Chondrocyte (in vitro differentiated cells): ENCODE measurements at regions not wholly inside any gene's neighbourhood (a gene's known extent, or its start where the extent isn't known, plus 50 kb on each side); places are given as distances from the start of the nearest gene placed in this dataset.

ENCODE experiments used
- DNase-seq: peaks from one replicate; pipeline ENCODE4 v3.0.0; 2021; ENCODE audit warnings: mixed read lengths, low spot score
- H3K27ac Mint-ChIP-seq: one replicate; pipeline ENCODE4 v1.8.0; 2021; ENCODE audit warnings: mild to moderate bottlenecking, moderate library complexity, mixed read lengths; ENCODE audit not compliant: unreplicated experiment
- H3K27me3 Mint-ChIP-seq: 2 replicates; pipeline ENCODE4 v1.8.0; 2021; ENCODE audit warnings: low read depth, mixed read lengths
- H3K36me3 Mint-ChIP-seq: 2 replicates; pipeline ENCODE4 v1.8.0; 2021; ENCODE audit warnings: low read depth, mixed read lengths
- H3K4me1 Mint-ChIP-seq: 2 replicates; pipeline ENCODE4 v1.8.0; 2021; ENCODE audit warnings: low read depth, mild to moderate bottlenecking, mixed read lengths
- H3K4me3 Mint-ChIP-seq: one replicate; pipeline ENCODE4 v1.8.0; 2021; ENCODE audit warnings: mild to moderate bottlenecking, moderate library complexity, mixed read lengths; ENCODE audit not compliant: unreplicated experiment
- H3K9me3 Mint-ChIP-seq: 2 replicates; pipeline ENCODE4 v1.8.0; 2021; ENCODE audit warnings: low read depth, mixed read lengths
- CTCF ChIP-seq: fragments of 200-600 bp; sonication (generic); IDR thresholded peaks from 2 replicates; pipeline ENCODE4 v1.5.0; 2021; ENCODE audit warnings: antibody characterized with exemption, mild to moderate bottlenecking, moderate library complexity

- no peak for TF ChIP-seq CTCF
- no peak for DNase-seq
- Mint-ChIP-seq H3K36me3 (no peaks in the 10 kb centered on the region), H3K27ac (no peak overlapping the region), H3K4me1 (no peaks in the 10 kb centered on the region), H3K27me3 (no peaks in the 10 kb centered on the region), H3K9me3 (peaks cover 3% of the 10 kb centered on the region), H3K4me3 (no peak overlapping the region)
Measured at GRCh38 chr10:56805022-56805421, 444.0 kb upstream of the ZWINT start.

- Mint-ChIP-seq H3K4me3 (no peak overlapping the region), H3K9me3 (no peaks in the 10 kb centered on the region), H3K27me3 (no peaks in the 10 kb centered on the region), H3K4me1 (no peaks in the 10 kb centered on the region), H3K36me3 (no peaks in the 10 kb centered on the region), H3K27ac (no peak overlapping the region)
- no peak for DNase-seq
- no peak for TF ChIP-seq CTCF
Measured at GRCh38 chr10:56785292-56785691, 424.2 kb upstream of the ZWINT start.

GRCh38 chr10:56782503-56782902 lies 421.4 kb upstream of the ZWINT start:
- Mint-ChIP-seq H3K4me3 (no peak overlapping the region), H3K4me1 (no peaks in the 10 kb centered on the region), H3K27ac (no peak overlapping the region), H3K9me3 (no peaks in the 10 kb centered on the region), H3K27me3 (no peaks in the 10 kb centered on the region), H3K36me3 (no peaks in the 10 kb centered on the region)
- DNase-seq, result no peak
- TF ChIP-seq CTCF, result no peak

GRCh38 chr10:56771343-56771742 lies 410.3 kb upstream of the ZWINT start:
- no peak for DNase-seq
- Mint-ChIP-seq H3K9me3 (peaks cover 25% of the 10 kb centered on the region), H3K4me3 (no peak overlapping the region), H3K27ac (no peak overlapping the region), H3K36me3 (no peaks in the 10 kb centered on the region), H3K27me3 (no peaks in the 10 kb centered on the region), H3K4me1 (no peaks in the 10 kb centered on the region)
- TF ChIP-seq CTCF, result no peak

GRCh38 chr10:56763090-56763489 lies 402.0 kb upstream of the ZWINT start:
- Mint-ChIP-seq H3K4me1 (no peaks in the 10 kb centered on the region), H3K27ac (no peak overlapping the region), H3K9me3 (peaks cover 21% of the 10 kb centered on the region), H3K36me3 (no peaks in the 10 kb centered on the region), H3K4me3 (no peak overlapping the region), H3K27me3 (no peaks in the 10 kb centered on the region)
- no peak for TF ChIP-seq CTCF
- DNase-seq, result no peak
